CD14-positive monocyte (primary cell): ENCODE measurements at regions not wholly inside any gene's neighbourhood (a gene's known extent, or its start where the extent isn't known, plus 50 kb on each side); places are given as distances from the start of the nearest gene placed in this dataset.

Experiments used
- DNase-seq, 3 donors: peaks; one replicate each; pipeline ENCODE4 v3.0.0-alpha.2; 2011 to 2022
- H2AFZ ChIP-seq: 2 replicates; pipeline ENCODE4 v1.6.0; 2012; ENCODE audit warnings: mild to moderate bottlenecking, low read depth, low read length, inconsistent platforms; ENCODE audit not compliant: insufficient read depth, poor library complexity, severe bottlenecking
- H3K27ac ChIP-seq, 2 donors: 1 replicate in 1 of 2; 2 replicates in 1 of 2; pipeline ENCODE4 v1.5.1; 2012 to 2013; ENCODE audit warnings: low read length in 2 of 2, control low read depth in 1 of 2, inconsistent platforms in 1 of 2, low read depth in 1 of 2, mild to moderate bottlenecking in 1 of 2
- H3K27me3 ChIP-seq, 2 donors: one replicate each; pipeline versions ENCODE4 v1.6.0 to v1.6.1; 2011 to 2013; ENCODE audit warnings: low read length in 2 of 2; ENCODE audit not compliant: control insufficient read depth in 2 of 2, insufficient read depth in 2 of 2
- H3K36me3 ChIP-seq, 2 donors: replicated peaks in 1 of 2; 1 replicate in 1 of 2; 2 replicates in 1 of 2; pipeline versions ENCODE4 v1.5.1 to v1.6.1; 2012 to 2013; ENCODE audit warnings: low read length in 2 of 2, control low read depth in 1 of 2, inconsistent platforms in 1 of 2, mild to moderate bottlenecking in 1 of 2; ENCODE audit not compliant: insufficient read depth in 2 of 2, control insufficient read depth in 1 of 2
- H3K4me1 ChIP-seq, 2 donors: 1 replicate in 1 of 2; 2 replicates in 1 of 2; pipeline versions ENCODE4 v1.5.1 to v1.6.1; 2012 to 2013; ENCODE audit warnings: low read length in 2 of 2, control low read depth in 1 of 2, inconsistent platforms in 1 of 2, mild to moderate bottlenecking in 1 of 2, moderate library complexity in 1 of 2; ENCODE audit not compliant: insufficient read depth in 2 of 2, control insufficient read depth in 1 of 2
- H3K4me2 ChIP-seq: replicated peaks from 2 replicates; pipeline ENCODE3; 2012; ENCODE audit warnings: low read length, moderate library complexity, mild to moderate bottlenecking; ENCODE audit not compliant: poor library complexity, severe bottlenecking; ENCODE audit errors: extremely low read depth
- H3K4me3 ChIP-seq, 3 experiments: fragments of 200-600 bp in 1 of 3; sonication (generic) in 1 of 3; replicated peaks in 1 of 3; 1 replicate in 2 of 3; 2 replicates in 1 of 3; pipeline ENCODE4 v1.5.1; 2011 to 2013; ENCODE audit warnings: low read length in 3 of 3, mild to moderate bottlenecking in 3 of 3, control low read depth in 2 of 3, low read depth in 2 of 3, inconsistent platforms in 1 of 3, moderate library complexity in 1 of 3
- H3K79me2 ChIP-seq: 2 replicates; pipeline ENCODE4 v1.6.0; 2012; ENCODE audit warnings: mild to moderate bottlenecking, control low read depth, inconsistent platforms, low read length, moderate library complexity; ENCODE audit not compliant: insufficient read depth
- H3K9ac ChIP-seq: 2 replicates; pipeline ENCODE4 v1.6.0; 2017; ENCODE audit warnings: low read length, mild to moderate bottlenecking; ENCODE audit not compliant: insufficient read depth, poor library complexity, severe bottlenecking
- H3K9me3 ChIP-seq, 2 donors: replicated peaks in 1 of 2; 1 replicate in 1 of 2; 2 replicates in 1 of 2; pipeline versions ENCODE4 v1.5.1 to v1.6.1; 2012 to 2013; ENCODE audit warnings: low read length in 2 of 2, control low read depth in 1 of 2; ENCODE audit not compliant: control insufficient read depth in 1 of 2, insufficient read depth in 1 of 2
- H4K20me1 ChIP-seq: 2 replicates; pipeline ENCODE4 v1.6.0; 2012; ENCODE audit warnings: mild to moderate bottlenecking, low read length, control low read depth, moderate library complexity; ENCODE audit not compliant: insufficient read depth
- H3K27ac Mint-ChIP-seq, 7 donors: one replicate each; pipeline ENCODE4 v1.8.0; 2020; ENCODE audit warnings: mild to moderate bottlenecking in 7 of 7, mixed read lengths in 7 of 7, moderate library complexity in 6 of 7, inconsistent platforms in 2 of 7
- H3K27me3 Mint-ChIP-seq, 3 donors: one replicate each; pipeline ENCODE4 v1.8.0; 2021 to 2022; ENCODE audit warnings: low read depth in 3 of 3, mild to moderate bottlenecking in 3 of 3, mixed read lengths in 3 of 3, moderate library complexity in 3 of 3, inconsistent platforms in 1 of 3
- H3K36me3 Mint-ChIP-seq, 2 donors: one replicate each; pipeline ENCODE4 v1.8.0; 2020; ENCODE audit warnings: mixed read lengths in 2 of 2, inconsistent platforms in 1 of 2, mild to moderate bottlenecking in 1 of 2
- H3K4me1 Mint-ChIP-seq: one replicate; pipeline ENCODE4 v1.8.0; 2020; ENCODE audit warnings: mild to moderate bottlenecking, mixed read lengths
- H3K4me3 Mint-ChIP-seq, 2 donors: one replicate each; pipeline ENCODE4 v1.8.0; 2020; ENCODE audit warnings: mild to moderate bottlenecking in 2 of 2, mixed read lengths in 2 of 2, moderate library complexity in 1 of 2
- H3K9me3 Mint-ChIP-seq, 7 donors: one replicate each; pipeline ENCODE4 v1.8.0; 2020 to 2022; ENCODE audit warnings: mixed read lengths in 7 of 7, mild to moderate bottlenecking in 6 of 7, moderate library complexity in 6 of 7, inconsistent platforms in 2 of 7
- WGBS: methylation state at CpG from one replicate; pipeline ENCODE4 v1.1.5; 2013; ENCODE audit warnings: missing lambda C conversion rate; ENCODE audit not compliant: insufficient coverage; 5-methylcytosine and 5-hydroxymethylcytosine counted together
- intact Hi-C, 2 donors: fragments of 100-400 bp; cut with micrococcal nuclease; formaldehyde crosslinking; loops; one replicate each; pipeline versions ENCODE4 v1.15.0 to v1.15.1; 2023
- TF ChIP-seq, protein P1 (sequence below): fragments of 200-600 bp; IDR thresholded peaks from one replicate; pipeline ENCODE4 v1.8.0; 2022; ENCODE audit warnings: antibody characterized with exemption, mild to moderate bottlenecking

DNA sequence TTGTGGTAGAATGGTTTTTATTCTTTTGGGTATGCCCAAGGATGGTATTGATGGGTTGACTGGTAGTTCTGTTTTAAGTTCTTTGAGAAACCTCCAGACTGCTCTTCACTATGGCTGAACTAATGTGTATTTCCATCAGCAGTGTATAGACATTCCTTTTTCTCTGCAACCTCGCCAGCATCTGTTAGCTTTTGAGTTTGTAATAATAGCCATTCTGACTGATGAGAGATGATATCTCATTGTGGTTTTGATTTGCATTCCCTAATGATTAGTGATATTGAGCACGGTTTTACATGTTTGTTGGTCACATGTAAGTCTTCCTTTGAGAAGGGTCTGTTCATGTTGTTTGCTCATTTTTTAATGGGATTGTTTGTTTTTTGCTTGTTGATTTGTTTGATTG lies 1348.7 kb upstream of the NXPH2 start:
- Histone ChIP-seq H3K9me3 (peaks cover 0 to 3% of the 10 kb centered on the region in 2 donors), H4K20me1 (no peaks in the 10 kb centered on the region), H3K36me3 (no peaks in the 10 kb centered on the region), H3K4me3 (no peak overlapping the region), H3K9ac (no peak overlapping the region), H3K27ac (no peak overlapping the region), H3K4me1 (no peaks in the 10 kb centered on the region), H3K4me2 (no peak overlapping the region), H3K79me2 (no peaks in the 10 kb centered on the region), H3K27me3 (no peaks in the 10 kb centered on the region), H2AFZ (no peak overlapping the region)
- no peak overlapping the region for H3K27ac Mint-ChIP-seq
- no peaks in the 10 kb centered on the region for H3K27me3 Mint-ChIP-seq
- H3K4me1 Mint-ChIP-seq = no peaks in the 10 kb centered on the region
- peaks cover 0 to 5% (median 4%) of the 10 kb centered on the region in 7 donors for H3K9me3 Mint-ChIP-seq
- TF ChIP-seq, protein P1, sequence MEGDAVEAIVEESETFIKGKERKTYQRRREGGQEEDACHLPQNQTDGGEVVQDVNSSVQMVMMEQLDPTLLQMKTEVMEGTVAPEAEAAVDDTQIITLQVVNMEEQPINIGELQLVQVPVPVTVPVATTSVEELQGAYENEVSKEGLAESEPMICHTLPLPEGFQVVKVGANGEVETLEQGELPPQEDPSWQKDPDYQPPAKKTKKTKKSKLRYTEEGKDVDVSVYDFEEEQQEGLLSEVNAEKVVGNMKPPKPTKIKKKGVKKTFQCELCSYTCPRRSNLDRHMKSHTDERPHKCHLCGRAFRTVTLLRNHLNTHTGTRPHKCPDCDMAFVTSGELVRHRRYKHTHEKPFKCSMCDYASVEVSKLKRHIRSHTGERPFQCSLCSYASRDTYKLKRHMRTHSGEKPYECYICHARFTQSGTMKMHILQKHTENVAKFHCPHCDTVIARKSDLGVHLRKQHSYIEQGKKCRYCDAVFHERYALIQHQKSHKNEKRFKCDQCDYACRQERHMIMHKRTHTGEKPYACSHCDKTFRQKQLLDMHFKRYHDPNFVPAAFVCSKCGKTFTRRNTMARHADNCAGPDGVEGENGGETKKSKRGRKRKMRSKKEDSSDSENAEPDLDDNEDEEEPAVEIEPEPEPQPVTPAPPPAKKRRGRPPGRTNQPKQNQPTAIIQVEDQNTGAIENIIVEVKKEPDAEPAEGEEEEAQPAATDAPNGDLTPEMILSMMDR = no peak
- intact Hi-C loops = no loop called here
- no peak overlapping the region for H3K4me3 Mint-ChIP-seq
- H3K36me3 Mint-ChIP-seq = no peaks in the 10 kb centered on the region
- 83% methylated on average over 1 of the region's 2 CpGs for WGBS
- DNase-seq = no peak

DNA sequence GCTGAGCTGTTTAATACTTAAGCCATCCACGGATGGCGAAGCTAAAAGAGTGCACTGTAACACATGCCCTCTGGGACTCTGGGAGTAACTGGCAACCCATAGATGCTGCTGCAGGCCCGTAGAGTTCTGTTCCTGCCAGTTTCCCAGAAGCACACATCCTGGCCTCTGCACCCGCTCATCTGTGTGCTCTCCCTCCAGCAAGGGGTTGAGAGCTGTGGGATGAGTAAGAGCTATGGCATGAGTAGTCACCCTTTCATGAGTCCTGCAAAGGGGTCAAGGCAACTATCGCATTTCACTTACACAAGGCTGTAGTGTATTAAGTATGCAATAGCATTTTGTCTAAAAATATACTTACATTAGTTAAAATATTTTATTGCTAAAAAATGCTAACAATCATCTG lies 1341.8 kb upstream of the NXPH2 start:
- no peaks in the 10 kb centered on the region for H4K20me1 ChIP-seq
- no peak overlapping the region for H3K4me3 ChIP-seq
- Mint-ChIP-seq H3K36me3 (no peaks in the 10 kb centered on the region), H3K27ac (no peak overlapping the region), H3K27me3 (no peaks in the 10 kb centered on the region), H3K4me3 (no peak overlapping the region), H3K4me1 (no peaks in the 10 kb centered on the region), H3K9me3 (peaks cover 0 to 7% (median 4%) of the 10 kb centered on the region in 7 donors)
- no peak overlapping the region for H2AFZ ChIP-seq
- 96% methylated on average over 4 of the region's 5 CpGs for WGBS
- TF ChIP-seq, protein P1 = no peak
- H3K4me2 ChIP-seq = no peak overlapping the region
- intact Hi-C loops = no loop called here
- H3K4me1 ChIP-seq = no peaks in the 10 kb centered on the region
- peaks cover 0 to 9% of the 10 kb centered on the region in 2 donors for H3K9me3 ChIP-seq
- H3K9ac ChIP-seq = no peak overlapping the region
- no peaks in the 10 kb centered on the region for H3K27me3 ChIP-seq
- H3K79me2 ChIP-seq = no peaks in the 10 kb centered on the region
- DNase-seq = no peak
- H3K27ac ChIP-seq = no peak overlapping the region
- H3K36me3 ChIP-seq = no peaks in the 10 kb centered on the region
